HepG2 (cell line): ENCODE measurements at regions not wholly inside any gene's neighbourhood (a gene's known extent, or its start where the extent isn't known, plus 50 kb on each side); places are given as distances from the start of the nearest gene placed in this dataset.

Experiments used
- ATAC-seq: fragments of 200-7000 bp; cut with Tn5 transposase; 3 replicates; pipeline ENCODE4 v1.9.1; 2020; ENCODE audit warnings: mild to moderate bottlenecking, moderate library complexity
- BruUV-seq: library from RNA; stranded (reverse); fragments of 400-500 nt; replicated peaks from 2 replicates; lab custom pipeline; 2021; lab: Mats Ljungman, UMichigan
- CTCF ChIA-PET: fragments of 300-600 bp; formaldehyde crosslinking; extraction: SDS; loops from one replicate; lab custom pipeline; 2021; ENCODE audit warnings: low total read pairs, inconsistent platforms, low intra/inter-chr PET ratio; lab: Yijun Ruan, JAX
- POLR2A ChIA-PET: fragments of 350-600 bp; sonication (Branson Sonifier 250); formaldehyde crosslinking; loops from one replicate; lab custom pipeline; 2020; ENCODE audit warnings: antibody characterized with exemption, inconsistent platforms; lab: Yijun Ruan, JAX
- DNase-seq: peaks from one replicate; pipeline ENCODE4 v3.0.0-alpha.2; 2015; ENCODE audit warnings: low spot score
- FAIRE-seq: peaks from 3 replicates; lab custom pipeline; 2011; peaks lifted over from hg19 to GRCh38; lab: Jason Lieb, UNC
- H2AFZ ChIP-seq: one replicate; pipeline ENCODE4 v1.6.1; 2011; ENCODE audit warnings: low read length, inconsistent platforms
- H3K27ac ChIP-seq: fragments of 300-600 bp; 3 replicates; pipeline ENCODE4 v1.8.0; 2011; ENCODE audit warnings: mixed run types, mild to moderate bottlenecking, mixed read lengths, low read length, inconsistent platforms; ENCODE audit not compliant: insufficient read depth; ENCODE audit errors: extremely low read length
- H3K27me3 ChIP-seq, 2 experiments: fragments of 200-600 bp in 1 of 2; 2 replicates in 1 of 2; 3 replicates in 1 of 2; pipeline versions ENCODE4 v1.6.0 to v1.8.0; 2011; ENCODE audit warnings: low read length in 2 of 2, mild to moderate bottlenecking in 2 of 2, moderate library complexity in 2 of 2, inconsistent platforms in 1 of 2; ENCODE audit not compliant: insufficient read depth in 2 of 2, control insufficient read depth in 1 of 2
- H3K36me3 ChIP-seq, 2 experiments: fragments of 200-600 bp in 1 of 2; replicated peaks in 1 of 2; 2 replicates in 1 of 2; 3 replicates in 1 of 2; pipeline versions ENCODE4 v1.5.1 to v1.8.0; 2011; ENCODE audit warnings: low read length in 2 of 2, inconsistent platforms in 1 of 2; ENCODE audit not compliant: insufficient read depth in 2 of 2, control insufficient read depth in 1 of 2
- H3K4me1 ChIP-seq: 2 replicates; pipeline ENCODE4 v1.5.1; 2012; ENCODE audit warnings: low read length, inconsistent platforms; ENCODE audit not compliant: insufficient read depth
- H3K4me2 ChIP-seq: 2 replicates; pipeline ENCODE4 v1.6.0; 2011; ENCODE audit warnings: low read depth, low read length, inconsistent platforms
- H3K4me3 ChIP-seq, 3 experiments: fragments of 200-600 bp in 1 of 3; sonication (generic), shearing (Covaris generic) in 1 of 3; replicated peaks in 1 of 3; 2 replicates each; pipeline ENCODE4 v1.5.1; 2011 to 2016; ENCODE audit warnings: low read length in 3 of 3, inconsistent platforms in 2 of 3, low read depth in 2 of 3, mild to moderate bottlenecking in 2 of 3, control low read depth in 1 of 3, mixed read lengths in 1 of 3; ENCODE audit not compliant: insufficient read depth in 1 of 3
- H3K79me2 ChIP-seq: one replicate; pipeline ENCODE4 v1.6.1; 2011; ENCODE audit warnings: low read length, inconsistent platforms; ENCODE audit not compliant: insufficient read depth
- H3K9ac ChIP-seq: 2 replicates; pipeline ENCODE4 v1.6.0; 2011; ENCODE audit warnings: mild to moderate bottlenecking, low read depth, low read length, inconsistent platforms; ENCODE audit not compliant: insufficient read depth
- H3K9me3 ChIP-seq: 2 replicates; pipeline ENCODE4 v1.5.1; 2012; ENCODE audit warnings: mild to moderate bottlenecking, low read length
- H4K20me1 ChIP-seq: 2 replicates; pipeline ENCODE4 v1.6.0; 2011; ENCODE audit warnings: inconsistent platforms, mild to moderate bottlenecking, low read length, moderate library complexity; ENCODE audit not compliant: insufficient read depth
- CEBPB ChIP-seq: IDR thresholded peaks from 2 replicates; pipeline ENCODE4 v1.6.1; 2011; ENCODE audit warnings: low read depth, low read length, improper control_type of control experiment, borderline replicate concordance
- FOXM1 ChIP-seq: sonication (generic); formaldehyde crosslinking; IDR thresholded peaks from 2 replicates; pipeline ENCODE4 v1.5.0; 2020; ENCODE audit warnings: missing genetic modification reagents
- HINFP ChIP-seq: sonication (generic); formaldehyde crosslinking; IDR thresholded peaks from 2 replicates; pipeline ENCODE4 v1.4.0; 2020; ENCODE audit warnings: low read depth, mild to moderate bottlenecking, missing genetic modification reagents
- TCF7 ChIP-seq: sonication (generic); IDR thresholded peaks from 2 replicates; pipeline ENCODE4 v1.6.1; 2016; ENCODE audit warnings: antibody characterized with exemption, low read depth
- ZIK1 ChIP-seq: sonication (generic); formaldehyde crosslinking; IDR thresholded peaks from 2 replicates; pipeline ENCODE4 v1.5.0; 2020; ENCODE audit warnings: mild to moderate bottlenecking, low read depth, missing genetic modification reagents, borderline replicate concordance
- ZNF710 ChIP-seq: sonication (generic); formaldehyde crosslinking; IDR thresholded peaks from 2 replicates; pipeline ENCODE4 v1.5.0; 2020; ENCODE audit warnings: mild to moderate bottlenecking, missing genetic modification reagents, borderline replicate concordance
- WGBS: methylation state at CpG from one replicate; pipeline ENCODE4 v1.1.6; 2017; ENCODE audit warnings: low lambda C conversion rate; 5-methylcytosine and 5-hydroxymethylcytosine counted together
- in situ Hi-C: cut with HindIII; loops from 2 replicates; pipeline ENCODE4 v1.10.0; 2017; ENCODE audit warnings: low pct_unique_long_range_greater_than_20kb; ENCODE audit not compliant: extremely low pct_ligation_motif_present
- intact Hi-C: fragments of 100-400 bp; cut with micrococcal nuclease; formaldehyde crosslinking; loops from one replicate; pipeline ENCODE4 v1.10.0; 2022; ENCODE audit not compliant: unreplicated experiment

GRCh38 chr3:182349051-182349450 is 444.3 kb upstream of the ATP11B start:
- H3K36me3 ChIP-seq, result no peaks in the 10 kb centered on the region
- H3K27me3 ChIP-seq, result no peaks in the 10 kb centered on the region
- no peak overlapping the region for H3K4me2 ChIP-seq
- intact Hi-C loops, result no loop called here
- ChIA-PET POLR2A (no interaction called here), CTCF (no interaction called here)
- H3K4me1 ChIP-seq, result no peaks in the 10 kb centered on the region
- in situ Hi-C loops, result no loop called here
- DNase-seq (no peak), ATAC-seq (no peak), FAIRE-seq (no peak)
- H3K27ac ChIP-seq, result no peak overlapping the region
- H3K9ac ChIP-seq, result no peak overlapping the region
- H3K9me3 ChIP-seq, result no peaks in the 10 kb centered on the region
- H3K4me3 ChIP-seq, result no peak overlapping the region
- 0% methylated on average over 2 of the region's 2 CpGs for WGBS
- H4K20me1 ChIP-seq, result no peaks in the 10 kb centered on the region
- H3K79me2 ChIP-seq, result no peaks in the 10 kb centered on the region
- no TSS peak for BruUV-seq
- TF ChIP-seq ZNF710 (CRISPR knock-in tag) (no peak), HINFP (CRISPR knock-in tag) (no peak), ZIK1 (CRISPR knock-in tag) (no peak), FOXM1 (CRISPR knock-in tag) (no peak)
- no peak overlapping the region for H2AFZ ChIP-seq

- in situ Hi-C loops, result no loop called here
- no peaks in the 10 kb centered on the region for H3K9me3 ChIP-seq
- H3K27me3 ChIP-seq, result no peaks in the 10 kb centered on the region
- no peaks in the 10 kb centered on the region for H3K36me3 ChIP-seq
- no peak overlapping the region for H3K4me3 ChIP-seq
- H3K9ac ChIP-seq, result no peak overlapping the region
- H3K4me2 ChIP-seq, result no peak overlapping the region
- ATAC-seq, result no peak
- POLR2A ChIA-PET, result no interaction called here
- TF ChIP-seq TCF7 (no peak), CEBPB (peak; percentile 8; the same call in 1 of the 2 replicates)
- TF ChIP-seq, all 625 proteins: peak for 1
- no peak for DNase-seq
- no peak overlapping the region for H3K27ac ChIP-seq
- CTCF ChIA-PET, result no interaction called here
- H2AFZ ChIP-seq, result no peak overlapping the region
- no peaks in the 10 kb centered on the region for H3K4me1 ChIP-seq
- BruUV-seq, result no TSS peak
- intact Hi-C loops, result no loop called here
- no peaks in the 10 kb centered on the region for H4K20me1 ChIP-seq
- H3K79me2 ChIP-seq, result no peaks in the 10 kb centered on the region
- FAIRE-seq, result no peak
- WGBS, result 3% methylated on average over 1 of the region's 1 CpG
These were observed 443.3 kb upstream of the ATP11B start for GRCh38 chr3:182349951-182350517.
